ENCODE measurements at regions not wholly inside any gene's neighbourhood (a gene's known extent, or its start where the extent isn't known, plus 50 kb on each side); places are given as distances from the start of the nearest gene placed in this dataset.

DNA sequence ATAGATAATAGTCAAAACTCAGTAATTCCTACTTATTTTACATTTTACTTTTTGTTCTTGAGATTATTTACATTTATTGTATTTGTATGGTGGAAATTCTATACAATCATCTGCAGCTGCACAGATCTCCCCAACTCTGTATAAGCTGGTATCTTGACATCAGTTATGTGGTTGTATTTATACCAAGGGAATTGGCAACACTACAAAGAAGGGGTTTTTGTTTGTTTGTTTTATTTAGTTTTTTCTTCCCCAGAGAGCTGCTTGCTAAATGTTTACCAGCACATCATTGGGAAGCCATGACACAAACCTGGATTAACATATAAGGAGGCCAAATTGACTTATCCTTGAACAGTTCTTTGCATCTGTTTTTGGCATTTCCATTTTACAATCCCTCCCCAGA lies 389.2 kb upstream of the KCNMB2 start:
- H3K4me3 ChIP-seq (ENCODE audit: low read length), result no peak overlapping the region
- no peaks in the 10 kb centered on the region for H3K9me3 ChIP-seq (ENCODE audit: control insufficient read depth in 1 of 2, insufficient read depth in 1 of 2, low read length in 2 of 2)
- POLR2A ChIA-PET, result no interaction called here
- CTCF ChIA-PET, result interaction anchor here (1.2 kb wide), 1 partner anchor 22 kb away, joined by 3 read pairs; no protein-coding TSS in a partner anchor
- no peaks in the 10 kb centered on the region for H3K27me3 ChIP-seq (ENCODE audit: control insufficient read depth in 1 of 2, insufficient read depth in 2 of 2, low read length in 2 of 2)
- no peaks in the 10 kb centered on the region for H3K36me3 ChIP-seq (ENCODE audit: insufficient read depth, low read length)
- H3K36me3 Mint-ChIP-seq (ENCODE audit: low read depth), result no peaks in the 10 kb centered on the region
- no peaks in the 10 kb centered on the region for H3K9me3 Mint-ChIP-seq
- no peaks in the 10 kb centered on the region for H3K4me1 ChIP-seq (ENCODE audit: insufficient read depth, low read length)
- H3K27me3 Mint-ChIP-seq, result no peaks in the 10 kb centered on the region
- no peak overlapping the region for H3K27ac Mint-ChIP-seq
- intact Hi-C loops (cut with DNase I, micrococcal nuclease), result no loop called here
- H3K27ac ChIP-seq (ENCODE audit: low read depth in 1 of 2, low read length in 2 of 2), result no peak overlapping the region
- ATAC-seq (ENCODE audit: poor library complexity), result no peak
- peaks cover 12% of the 10 kb centered on the region for H3K4me1 Mint-ChIP-seq (ENCODE audit: low read depth)
- H3K4me3 Mint-ChIP-seq, result no peak overlapping the region
- TF ChIP-seq, protein P1, sequence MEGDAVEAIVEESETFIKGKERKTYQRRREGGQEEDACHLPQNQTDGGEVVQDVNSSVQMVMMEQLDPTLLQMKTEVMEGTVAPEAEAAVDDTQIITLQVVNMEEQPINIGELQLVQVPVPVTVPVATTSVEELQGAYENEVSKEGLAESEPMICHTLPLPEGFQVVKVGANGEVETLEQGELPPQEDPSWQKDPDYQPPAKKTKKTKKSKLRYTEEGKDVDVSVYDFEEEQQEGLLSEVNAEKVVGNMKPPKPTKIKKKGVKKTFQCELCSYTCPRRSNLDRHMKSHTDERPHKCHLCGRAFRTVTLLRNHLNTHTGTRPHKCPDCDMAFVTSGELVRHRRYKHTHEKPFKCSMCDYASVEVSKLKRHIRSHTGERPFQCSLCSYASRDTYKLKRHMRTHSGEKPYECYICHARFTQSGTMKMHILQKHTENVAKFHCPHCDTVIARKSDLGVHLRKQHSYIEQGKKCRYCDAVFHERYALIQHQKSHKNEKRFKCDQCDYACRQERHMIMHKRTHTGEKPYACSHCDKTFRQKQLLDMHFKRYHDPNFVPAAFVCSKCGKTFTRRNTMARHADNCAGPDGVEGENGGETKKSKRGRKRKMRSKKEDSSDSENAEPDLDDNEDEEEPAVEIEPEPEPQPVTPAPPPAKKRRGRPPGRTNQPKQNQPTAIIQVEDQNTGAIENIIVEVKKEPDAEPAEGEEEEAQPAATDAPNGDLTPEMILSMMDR (IDR thresholded peaks at IDR 0.05), result no peak
- DNase-seq, result no peak

DNA sequence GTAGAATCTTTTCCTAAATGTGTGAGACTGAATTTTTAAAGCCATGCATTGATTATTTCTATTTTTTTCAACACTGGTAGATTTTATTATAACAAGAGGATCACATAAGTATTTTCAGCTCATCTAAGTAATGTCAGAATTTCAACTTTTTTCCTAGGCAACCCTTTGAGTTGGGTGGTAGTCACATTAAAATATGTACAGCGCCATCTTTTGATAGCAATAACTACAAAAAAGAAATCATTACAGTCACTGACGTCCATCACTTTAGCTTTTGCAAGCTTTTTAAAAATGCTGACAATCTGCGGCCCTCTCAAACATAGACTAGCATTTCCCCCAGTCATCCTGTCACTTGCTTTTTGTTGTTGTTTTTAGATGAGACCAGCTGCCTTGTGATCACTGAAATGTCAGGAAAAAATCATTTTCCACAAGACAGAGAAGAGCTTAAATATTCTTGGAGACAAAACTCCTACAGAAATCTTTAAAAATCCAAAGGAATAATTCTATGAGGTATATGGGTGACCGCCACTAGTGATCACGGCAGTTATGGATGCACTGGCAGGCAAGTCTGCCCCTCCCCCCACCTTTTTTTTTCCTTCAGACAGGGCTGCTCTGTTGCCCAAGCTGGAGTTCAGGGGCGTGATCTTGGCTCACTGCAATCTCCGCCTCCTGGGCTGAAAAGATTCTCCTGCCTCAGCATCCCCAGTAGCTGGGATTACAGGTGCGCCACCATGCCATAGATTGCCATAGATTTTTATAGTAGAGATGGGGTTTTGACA lies 384.0 kb upstream of the KCNMB2 start:
- ChIA-PET CTCF (no interaction called here), POLR2A (interaction anchor here (1.0 kb wide), 1 partner anchor 792 kb away, joined by 7 read pairs; no protein-coding TSS in a partner anchor)
- no peak for ATAC-seq (ENCODE audit: poor library complexity)
- Mint-ChIP-seq H3K9me3 (no peaks in the 10 kb centered on the region), H3K4me3 (no peak overlapping the region), H3K4me1 (ENCODE audit: low read depth) (no peaks in the 10 kb centered on the region), H3K36me3 (ENCODE audit: low read depth) (no peaks in the 10 kb centered on the region), H3K27me3 (no peaks in the 10 kb centered on the region), H3K27ac (no peak overlapping the region)
- no peak overlapping the region for H3K27ac ChIP-seq (ENCODE audit: low read depth in 1 of 2, low read length in 2 of 2)
- no peak overlapping the region for H3K4me3 ChIP-seq (ENCODE audit: low read length)
- intact Hi-C loops (cut with DNase I, micrococcal nuclease), result loop anchor here in 1 of 2 experiments (10.0 kb wide), 2 partner anchors 787 to 1107 kb away; no protein-coding TSS in a partner anchor
- no peaks in the 10 kb centered on the region for H3K4me1 ChIP-seq (ENCODE audit: insufficient read depth, low read length)
- no peaks in the 10 kb centered on the region for H3K36me3 ChIP-seq (ENCODE audit: insufficient read depth, low read length)
- peak in 2 of 14 experiments; percentile 1 for DNase-seq
- TF ChIP-seq, protein P1 (IDR thresholded peaks at IDR 0.05), result no peak
- no peaks in the 10 kb centered on the region for H3K27me3 ChIP-seq (ENCODE audit: control insufficient read depth in 1 of 2, insufficient read depth in 2 of 2, low read length in 2 of 2)
- H3K9me3 ChIP-seq (ENCODE audit: control insufficient read depth in 1 of 2, insufficient read depth in 1 of 2, low read length in 2 of 2), result no peaks in the 10 kb centered on the region

GRCh38 chr3:178152988-178153387 lies 383.2 kb upstream of the KCNMB2 start:
- Histone ChIP-seq H3K4me3 (ENCODE audit: low read length) (no peak overlapping the region), H3K27ac (ENCODE audit: low read depth in 1 of 2, low read length in 2 of 2) (no peak overlapping the region), H3K36me3 (ENCODE audit: insufficient read depth, low read length) (no peaks in the 10 kb centered on the region), H3K27me3 (ENCODE audit: control insufficient read depth in 1 of 2, insufficient read depth in 2 of 2, low read length in 2 of 2) (no peaks in the 10 kb centered on the region), H3K4me1 (ENCODE audit: insufficient read depth, low read length) (no peaks in the 10 kb centered on the region), H3K9me3 (ENCODE audit: control insufficient read depth in 1 of 2, insufficient read depth in 1 of 2, low read length in 2 of 2) (no peaks in the 10 kb centered on the region)
- H3K27ac Mint-ChIP-seq, result no peak overlapping the region
- TF ChIP-seq, protein P1 (IDR thresholded peaks at IDR 0.05), result no peak
- no peaks in the 10 kb centered on the region for H3K9me3 Mint-ChIP-seq
- no peaks in the 10 kb centered on the region for H3K27me3 Mint-ChIP-seq
- H3K4me3 Mint-ChIP-seq, result no peak overlapping the region
- H3K36me3 Mint-ChIP-seq (ENCODE audit: low read depth), result no peaks in the 10 kb centered on the region
- ChIA-PET POLR2A (no interaction called here), CTCF (no interaction called here)
- DNase-seq (no peak), ATAC-seq (ENCODE audit: poor library complexity) (no peak)
- intact Hi-C loops (cut with DNase I, micrococcal nuclease), result loop anchor here in 1 of 2 experiments (10.0 kb wide), 2 partner anchors 788 to 1108 kb away; no protein-coding TSS in a partner anchor
- H3K4me1 Mint-ChIP-seq (ENCODE audit: low read depth), result no peaks in the 10 kb centered on the region
